Right lobe of liver (tissue), 6 donors: ENCODE measurements at regions not wholly inside any gene's neighbourhood (a gene's known extent, or its start where the extent isn't known, plus 50 kb on each side); places are given as distances from the start of the nearest gene placed in this dataset.

Experiments
- ATAC-seq, 4 donors: fragments of 200-7000 bp; cut with Tn5 transposase; one replicate each; pipeline ENCODE4 v1.9.1; 2020; ENCODE audit warnings: mild to moderate bottlenecking in 4 of 4, moderate library complexity in 4 of 4
- DNase-seq, 3 donors: peaks; one replicate each; pipeline ENCODE4 v3.0.0-alpha.2; 2020
- H3K27ac ChIP-seq, 3 donors: fragments of 200-600 bp; one replicate each; pipeline ENCODE4 v1.8.0; 2022
- H3K27me3 ChIP-seq, 2 donors: fragments of 200-600 bp; one replicate each; pipeline ENCODE4 v1.8.0; 2022
- H3K36me3 ChIP-seq, 4 donors: fragments of 200-600 bp; sonication (generic) in 1 of 4; one replicate each; pipeline versions ENCODE4 v1.5.1 to v1.8.0; 2017 to 2022; ENCODE audit warnings: control low read depth in 1 of 4
- H3K4me1 ChIP-seq, 4 donors: fragments of 200-600 bp; sonication (generic) in 1 of 4; one replicate each; pipeline versions ENCODE4 v1.5.1 to v1.8.0; 2017 to 2022; ENCODE audit warnings: control low read depth in 1 of 4
- H3K4me3 ChIP-seq, 3 donors: fragments of 200-600 bp; one replicate each; pipeline ENCODE4 v1.8.0; 2022
- H3K9me3 ChIP-seq, 4 donors: fragments of 200-600 bp; sonication (generic) in 1 of 4; one replicate each; pipeline versions ENCODE4 v1.5.1 to v1.8.0; 2017 to 2022; ENCODE audit warnings: control low read depth in 1 of 4
- CTCF ChIP-seq, 4 donors: fragments of 200-600 bp in 3 of 4; fragments of 450-650 bp in 1 of 4; IDR thresholded peaks; one replicate each; pipeline versions ENCODE4 v1.5.1 to v1.8.0; 2016 to 2022; ENCODE audit warnings: antibody characterized with exemption in 4 of 4, mild to moderate bottlenecking in 2 of 4
- POLR2A ChIP-seq: fragments of 450-650 bp; IDR thresholded peaks from one replicate; pipeline ENCODE4 v1.6.1; 2017; ENCODE audit warnings: antibody characterized with exemption, mild to moderate bottlenecking
- WGBS: methylation state at CpG from one replicate; pipeline ENCODE4 v1.1.6; 2018; ENCODE audit warnings: low coverage, low lambda C conversion rate; ENCODE audit not compliant: insufficient coverage; ENCODE audit errors: missing lambda C conversion rate; 5-methylcytosine and 5-hydroxymethylcytosine counted together
- intact Hi-C, 2 donors: fragments of 100-400 bp; cut with DNase I; formaldehyde crosslinking; loops; one replicate each; pipeline versions ENCODE4 v1.11.2 to v1.14.1; 2022
- donor health status: DM: no; HTN: yes; CAD: no.
- donor health status: DM: no; HTN: no; CAD: no.
- donor health status: DM: no; HTN: no; CAD: no.
- donor health status: DM: no; HTN: yes; CAD: no.
- donor health status: DM: no; HTN: yes; CAD: no.

GRCh38 chr6:65814071-65814470 is 107.0 kb upstream of the EYS start:
- no peak overlapping the region for H3K27ac ChIP-seq
- intact Hi-C loops: no loop called here
- DNase-seq (no peak), ATAC-seq (no peak)
- no peaks in the 10 kb centered on the region for H3K9me3 ChIP-seq
- 56% methylated on average over 3 of the region's 3 CpGs for WGBS
- no peak overlapping the region for H3K4me3 ChIP-seq
- H3K36me3 ChIP-seq: no peaks in the 10 kb centered on the region
- H3K4me1 ChIP-seq: no peaks in the 10 kb centered on the region
- no peak for TF ChIP-seq POLR2A
- TF ChIP-seq CTCF (IDR thresholded peaks at IDR 0.05): no peak
- H3K27me3 ChIP-seq: no peaks in the 10 kb centered on the region

- DNase-seq: no peak
- intact Hi-C loops: no loop called here
- TF ChIP-seq POLR2A (no peak), CTCF (IDR thresholded peaks at IDR 0.05) (no peak)
Measured at GRCh38 chr6:65803186-65803585, 96.2 kb upstream of the EYS start.

GRCh38 chr6:65799389-65799788 is 92.4 kb upstream of the EYS start:
- TF ChIP-seq CTCF (IDR thresholded peaks at IDR 0.05) (no peak), POLR2A (no peak)
- H3K27me3 ChIP-seq: no peaks in the 10 kb centered on the region
- H3K4me1 ChIP-seq: no peaks in the 10 kb centered on the region
- intact Hi-C loops: no loop called here
- DNase-seq: no peak
- H3K27ac ChIP-seq: no peak overlapping the region
- peaks cover 0 to 4% (median 0%) of the 10 kb centered on the region in 4 donors for H3K9me3 ChIP-seq
- H3K36me3 ChIP-seq: no peaks in the 10 kb centered on the region
- ATAC-seq: no peak
- no peak overlapping the region for H3K4me3 ChIP-seq

More at GRCh38 chr6:65803186-65803585, 96.2 kb upstream of the EYS start:
- Histone ChIP-seq H3K27ac (no peak overlapping the region), H3K9me3 (peaks cover 0 to 4% (median 0%) of the 10 kb centered on the region in 4 donors), H3K36me3 (no peaks in the 10 kb centered on the region), H3K4me3 (no peak overlapping the region), H3K4me1 (no peaks in the 10 kb centered on the region), H3K27me3 (no peaks in the 10 kb centered on the region)
- no peak for ATAC-seq

- Histone ChIP-seq H3K27me3 (no peaks in the 10 kb centered on the region), H3K9me3 (peaks cover 0 to 4% (median 0%) of the 10 kb centered on the region in 4 donors), H3K4me1 (no peaks in the 10 kb centered on the region), H3K27ac (no peak overlapping the region), H3K36me3 (no peaks in the 10 kb centered on the region), H3K4me3 (no peak overlapping the region)
- no peak for ATAC-seq
- TF ChIP-seq POLR2A (no peak), CTCF (IDR thresholded peaks at IDR 0.05) (no peak)
- intact Hi-C loops: no loop called here
- no peak for DNase-seq
- 50% methylated on average over 3 of the region's 3 CpGs for whole genome bisulfite sequencing
Measured at GRCh38 chr6:65798280-65799014, 91.4 kb upstream of the EYS start.

GRCh38 chr6:65790666-65791065 is 83.6 kb upstream of the EYS start:
- Histone ChIP-seq H3K9me3 (no peaks in the 10 kb centered on the region), H3K4me3 (no peak overlapping the region), H3K27ac (no peak overlapping the region), H3K27me3 (no peaks in the 10 kb centered on the region), H3K36me3 (no peaks in the 10 kb centered on the region), H3K4me1 (no peaks in the 10 kb centered on the region)
- ATAC-seq: no peak
- DNase-seq: no peak
- TF ChIP-seq POLR2A: no peak
- TF ChIP-seq CTCF (IDR thresholded peaks at IDR 0.05): no peak
- 18% methylated on average over 1 of the region's 1 CpG for WGBS
- intact Hi-C loops: no loop called here
